B cell (primary cell): ENCODE measurements at regions not wholly inside any gene's neighbourhood (a gene's known extent, or its start where the extent isn't known, plus 50 kb on each side); places are given as distances from the start of the nearest gene placed in this dataset.

Experiments
- ATAC-seq: fragments of 200-7000 bp; cut with Tn5 transposase; one replicate; pipeline ENCODE4 v1.10.0; 2021; ENCODE audit warnings: low read depth, mild to moderate bottlenecking, moderate number of reproducible peaks, moderate library complexity
- CTCF ChIA-PET: fragments of 350-600 bp; sonication (Branson Sonifier 250); formaldehyde crosslinking; loops from one replicate; lab custom pipeline; 2021; ENCODE audit warnings: antibody characterized with exemption, inconsistent platforms; lab: Charles Lee
- POLR2A ChIA-PET: fragments of 350-600 bp; sonication (Branson Sonifier 250); formaldehyde crosslinking; loops from one replicate; lab custom pipeline; 2021; ENCODE audit warnings: antibody characterized with exemption; lab: Charles Lee
- DNase-seq: peaks from one replicate; pipeline ENCODE4 v3.0.0; 2013
- H2AFZ ChIP-seq: 2 replicates; pipeline ENCODE4 v1.6.1; 2012; ENCODE audit warnings: mild to moderate bottlenecking, low read depth, low read length; ENCODE audit not compliant: insufficient read depth, poor library complexity, severe bottlenecking
- H3K27ac ChIP-seq, 2 donors: 1 replicate in 1 of 2; 2 replicates in 1 of 2; pipeline ENCODE4 v1.5.1; 2012 to 2013; ENCODE audit warnings: low read length in 2 of 2, mild to moderate bottlenecking in 2 of 2, moderate library complexity in 1 of 2
- H3K27me3 ChIP-seq, 4 experiments: fragments of 200-600 bp in 1 of 4; sonication (generic) in 1 of 4; replicated peaks in 1 of 4; 1 replicate in 2 of 4; 2 replicates in 2 of 4; pipeline versions ENCODE4 v1.6.1 to v1.7.0; 2013 to 2016; ENCODE audit warnings: low read length in 3 of 4, mild to moderate bottlenecking in 2 of 4, mixed read lengths in 1 of 4, moderate library complexity in 1 of 4; ENCODE audit not compliant: insufficient read depth in 4 of 4, control insufficient read depth in 3 of 4; ENCODE audit errors: control extremely low read depth in 1 of 4
- H3K36me3 ChIP-seq, 2 experiments: replicated peaks in 1 of 2; 1 replicate in 1 of 2; 2 replicates in 1 of 2; pipeline versions ENCODE4 v1.6.1 to v1.7.1; 2013; ENCODE audit warnings: low read length in 1 of 2; ENCODE audit not compliant: insufficient read depth in 2 of 2, control insufficient read depth in 1 of 2; ENCODE audit errors: control extremely low read depth in 1 of 2, extremely low read depth in 1 of 2
- H3K4me1 ChIP-seq, 2 donors: fragments of 200-600 bp in 1 of 2; sonication (generic) in 1 of 2; 1 replicate in 1 of 2; 2 replicates in 1 of 2; pipeline versions ENCODE4 v1.5.1 to v1.6.1; 2013 to 2017; ENCODE audit warnings: low read length in 2 of 2; ENCODE audit not compliant: control insufficient read depth in 2 of 2, insufficient read depth in 2 of 2
- H3K4me2 ChIP-seq: replicated peaks from 2 replicates; pipeline ENCODE3; 2012; ENCODE audit warnings: mild to moderate bottlenecking, low read depth, low read length; ENCODE audit not compliant: poor library complexity, severe bottlenecking
- H3K4me3 ChIP-seq, 5 experiments: fragments of 200-600 bp in 1 of 5; sonication (generic) in 1 of 5; 1 replicate in 3 of 5; 2 replicates in 2 of 5; pipeline versions ENCODE4 v1.5.1 to v1.7.0; 2011 to 2016; ENCODE audit warnings: low read length in 4 of 5, mild to moderate bottlenecking in 4 of 5, low read depth in 2 of 5, control low read depth in 1 of 5, moderate library complexity in 1 of 5; ENCODE audit not compliant: insufficient read depth in 1 of 5; ENCODE audit errors: control extremely low read depth in 1 of 5, extremely low read depth in 1 of 5
- H3K79me2 ChIP-seq: fragments of 200-600 bp; sonication (generic); one replicate; pipeline ENCODE4 v1.6.0; 2016; ENCODE audit warnings: low read length; ENCODE audit not compliant: control insufficient read depth, insufficient read depth
- H3K9ac ChIP-seq: fragments of 200-600 bp; sonication (generic); 2 replicates; pipeline ENCODE4 v1.6.1; 2017; ENCODE audit warnings: mild to moderate bottlenecking, low read length, moderate library complexity
- H3K9me3 ChIP-seq, 3 donors: one replicate each; pipeline versions ENCODE4 v1.6.1 to v1.7.1; 2013; ENCODE audit warnings: low read length in 2 of 3; ENCODE audit not compliant: control insufficient read depth in 2 of 3, insufficient read depth in 1 of 3; ENCODE audit errors: control extremely low read depth in 1 of 3
- H4K20me1 ChIP-seq: 2 replicates; pipeline ENCODE4 v1.6.0; 2012; ENCODE audit warnings: mild to moderate bottlenecking, low read length; ENCODE audit not compliant: insufficient read depth, control insufficient read depth, poor library complexity, severe bottlenecking
- H3K27ac Mint-ChIP-seq: one replicate; pipeline ENCODE4 v1.8.0; 2021; ENCODE audit warnings: mixed read lengths
- H3K27me3 Mint-ChIP-seq: one replicate; pipeline ENCODE4 v1.8.0; 2021; ENCODE audit warnings: mixed read lengths
- H3K4me1 Mint-ChIP-seq: one replicate; pipeline ENCODE4 v1.8.0; 2021; ENCODE audit warnings: mixed read lengths
- H3K4me3 Mint-ChIP-seq: one replicate; pipeline ENCODE4 v1.8.0; 2021; ENCODE audit warnings: mixed read lengths
- H3K9me3 Mint-ChIP-seq: one replicate; pipeline ENCODE4 v1.8.0; 2022; ENCODE audit warnings: mixed read lengths; ENCODE audit not compliant: insufficient read depth
- EZH2 ChIP-seq: IDR thresholded peaks from 2 replicates; pipeline ENCODE4 v1.6.1; 2012; ENCODE audit warnings: borderline replicate concordance, low read depth, mild to moderate bottlenecking, moderate library complexity, low read length; ENCODE audit not compliant: insufficient read depth, poor library complexity, severe bottlenecking
- WGBS: methylation state at CpG from one replicate; pipeline ENCODE4 v1.1.5; 2013; ENCODE audit warnings: missing lambda C conversion rate; ENCODE audit not compliant: insufficient coverage; 5-methylcytosine and 5-hydroxymethylcytosine counted together
- intact Hi-C: fragments of 100-400 bp; cut with micrococcal nuclease; formaldehyde crosslinking; loops from one replicate; pipeline ENCODE4 v1.10.0; 2022
- TF ChIP-seq, protein P1 (sequence below): fragments of 200-600 bp; IDR thresholded peaks from one replicate; pipeline ENCODE4 v1.8.0; 2022; ENCODE audit warnings: antibody characterized with exemption, mild to moderate bottlenecking

DNA sequence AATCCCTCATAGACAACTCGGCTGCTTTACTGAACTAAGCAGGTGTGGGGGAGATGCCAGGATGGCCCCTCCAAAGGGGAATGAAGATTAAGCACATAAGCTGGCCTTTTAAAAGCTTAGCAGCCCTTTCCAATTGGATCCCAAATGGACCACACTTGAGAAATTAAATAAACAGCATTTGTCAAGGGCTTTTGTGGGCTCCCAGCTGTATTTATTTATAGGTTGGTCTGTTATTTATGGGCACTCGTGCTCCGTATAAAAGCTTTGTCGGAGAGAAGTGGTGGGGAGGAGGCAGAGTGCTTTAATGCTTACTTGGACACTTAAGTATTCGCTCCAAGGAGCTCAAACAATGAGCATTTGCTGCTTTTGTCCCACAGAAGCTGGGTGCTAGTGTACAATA, 580.2 kb downstream of the MED13L start:
- Histone ChIP-seq H3K79me2 (no peaks in the 10 kb centered on the region), H3K4me2 (no peak overlapping the region), H3K36me3 (no peaks in the 10 kb centered on the region), H3K27me3 (no peaks in the 10 kb centered on the region), H3K4me1 (no peaks in the 10 kb centered on the region), H3K4me3 (no peak overlapping the region), H4K20me1 (no peaks in the 10 kb centered on the region), H3K27ac (no peak overlapping the region), H3K9ac (no peak overlapping the region), H3K9me3 (no peaks in the 10 kb centered on the region), H2AFZ (no peak overlapping the region)
- DNase-seq (no peak), ATAC-seq (no peak)
- 51% methylated on average over 4 of the region's 5 CpGs for WGBS
- POLR2A ChIA-PET: no interaction called here
- no peak for TF ChIP-seq EZH2
- TF ChIP-seq, protein P1, sequence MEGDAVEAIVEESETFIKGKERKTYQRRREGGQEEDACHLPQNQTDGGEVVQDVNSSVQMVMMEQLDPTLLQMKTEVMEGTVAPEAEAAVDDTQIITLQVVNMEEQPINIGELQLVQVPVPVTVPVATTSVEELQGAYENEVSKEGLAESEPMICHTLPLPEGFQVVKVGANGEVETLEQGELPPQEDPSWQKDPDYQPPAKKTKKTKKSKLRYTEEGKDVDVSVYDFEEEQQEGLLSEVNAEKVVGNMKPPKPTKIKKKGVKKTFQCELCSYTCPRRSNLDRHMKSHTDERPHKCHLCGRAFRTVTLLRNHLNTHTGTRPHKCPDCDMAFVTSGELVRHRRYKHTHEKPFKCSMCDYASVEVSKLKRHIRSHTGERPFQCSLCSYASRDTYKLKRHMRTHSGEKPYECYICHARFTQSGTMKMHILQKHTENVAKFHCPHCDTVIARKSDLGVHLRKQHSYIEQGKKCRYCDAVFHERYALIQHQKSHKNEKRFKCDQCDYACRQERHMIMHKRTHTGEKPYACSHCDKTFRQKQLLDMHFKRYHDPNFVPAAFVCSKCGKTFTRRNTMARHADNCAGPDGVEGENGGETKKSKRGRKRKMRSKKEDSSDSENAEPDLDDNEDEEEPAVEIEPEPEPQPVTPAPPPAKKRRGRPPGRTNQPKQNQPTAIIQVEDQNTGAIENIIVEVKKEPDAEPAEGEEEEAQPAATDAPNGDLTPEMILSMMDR: no peak
- Mint-ChIP-seq H3K4me1 (no peaks in the 10 kb centered on the region), H3K27me3 (peaks cover 9% of the 10 kb centered on the region), H3K27ac (no peak overlapping the region), H3K9me3 (peaks cover 5% of the 10 kb centered on the region), H3K4me3 (no peak overlapping the region)
- CTCF ChIA-PET: interaction anchor here (0.6 kb wide), 1 partner anchor 46 kb away, joined by 7 read pairs; no protein-coding TSS in a partner anchor
- intact Hi-C loops: no loop called here

DNA sequence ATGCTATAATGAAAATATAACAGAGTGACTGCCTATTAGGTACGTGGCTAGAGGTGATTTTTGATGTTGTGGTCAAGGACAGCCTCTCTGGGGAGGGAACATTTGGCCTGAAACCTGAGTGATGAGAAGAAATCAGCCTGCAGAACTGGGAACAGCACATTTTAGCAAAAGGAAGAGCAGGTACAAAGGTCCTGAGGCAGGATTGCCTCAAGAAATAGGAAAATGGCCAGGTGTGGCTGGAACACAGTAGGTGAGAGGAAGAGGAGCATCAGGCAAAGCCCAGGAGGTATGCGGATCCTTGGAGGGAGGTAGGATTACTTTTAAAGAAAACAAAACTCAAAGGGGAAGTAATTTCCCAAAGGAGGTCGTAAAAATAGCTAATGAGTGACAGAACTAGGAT, 582.9 kb downstream of the MED13L start:
- WGBS: 59% methylated on average over 3 of the region's 3 CpGs
- no peaks in the 10 kb centered on the region for H3K9me3 ChIP-seq
- CTCF ChIA-PET: no interaction called here

More for the DNA sequence above, 582.9 kb downstream of the MED13L start:
- H3K4me1 ChIP-seq: no peaks in the 10 kb centered on the region
- no peaks in the 10 kb centered on the region for H3K79me2 ChIP-seq
- peaks cover 8% of the 10 kb centered on the region for H3K27me3 Mint-ChIP-seq
- H3K4me3 Mint-ChIP-seq: no peak overlapping the region
- H3K4me2 ChIP-seq: no peak overlapping the region
- no peak overlapping the region for H2AFZ ChIP-seq
- H3K4me1 Mint-ChIP-seq: no peaks in the 10 kb centered on the region
- H3K27ac ChIP-seq: no peak overlapping the region
- TF ChIP-seq EZH2: no peak
- TF ChIP-seq, protein P1: no peak
- no peaks in the 10 kb centered on the region for H3K27me3 ChIP-seq
- POLR2A ChIA-PET: no interaction called here
- DNase-seq (no peak), ATAC-seq (no peak)
- intact Hi-C loops: no loop called here
- H3K4me3 ChIP-seq: no peak overlapping the region
- no peaks in the 10 kb centered on the region for H3K36me3 ChIP-seq
- H4K20me1 ChIP-seq: no peaks in the 10 kb centered on the region
- H3K9ac ChIP-seq: no peak overlapping the region
- no peak overlapping the region for H3K27ac Mint-ChIP-seq
- H3K9me3 Mint-ChIP-seq: no peaks in the 10 kb centered on the region
